ENCODE measurements at regions not wholly inside any gene's neighbourhood (a gene's known extent, or its start where the extent isn't known, plus 50 kb on each side); places are given as distances from the start of the nearest gene placed in this dataset.

DNA sequence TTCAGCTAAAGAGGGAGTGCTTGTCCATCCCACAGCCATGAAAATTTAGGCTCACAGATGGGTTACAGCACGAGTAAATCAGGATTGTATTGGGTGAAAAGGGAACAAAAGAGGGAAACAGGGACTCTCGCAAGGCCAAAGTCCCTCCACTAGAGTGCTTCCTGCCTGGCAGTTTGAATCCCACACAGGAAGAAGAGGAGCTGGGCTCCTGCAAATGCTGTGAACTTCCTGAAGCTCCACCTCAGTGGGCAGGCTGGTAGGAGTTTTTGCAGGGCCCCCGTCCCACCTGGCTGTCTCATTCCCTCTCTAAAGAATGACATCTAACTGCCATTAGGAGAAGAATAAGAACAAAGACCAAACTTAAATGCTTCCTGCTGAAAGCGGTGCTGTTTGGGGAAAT lies 712.0 kb upstream of the PRMT6 start:
- no peak for TF ChIP-seq POLR2A (IDR thresholded peaks at IDR 0.05; ENCODE audit: low read depth, low read length)
- TF ChIP-seq SPI1 (IDR thresholded peaks at IDR 0.05; ENCODE audit: low read depth, low read length) = no peak
- TF ChIP-seq POLR2AphosphoS5 (IDR thresholded peaks at IDR 0.05; ENCODE audit: low read depth, low read length) = no peak
- TF ChIP-seq TAF1 (IDR thresholded peaks at IDR 0.05; ENCODE audit: low read depth, low read length) = no peak
- TF ChIP-seq POU2F2 (IDR thresholded peaks at IDR 0.05; ENCODE audit: low read depth, low read length) = no peak
